ENCODE measurements at regions not wholly inside any gene's neighbourhood (a gene's known extent, or its start where the extent isn't known, plus 50 kb on each side); places are given as distances from the start of the nearest gene placed in this dataset.
"Not testable (repeated sequence)": the region's sequence is repeated elsewhere in the genome, so short reads cannot be mapped to it uniquely, and the experiment has no call there.

- DNase-seq (ENCODE audit: low spot score in 2 of 2) (no peak), ATAC-seq (no peak)
- no peak overlapping the region for H3K27ac Mint-ChIP-seq
- peaks cover 20 to 36% of the 10 kb centered on the region in 2 donors for H3K9me3 Mint-ChIP-seq
- H3K36me3 Mint-ChIP-seq: peaks cover 0 to 14% of the 10 kb centered on the region in 2 donors
These were observed 1038.1 kb downstream of the SUCLG1 start for GRCh38 chr2:83420993-83421392.

- H3K27ac Mint-ChIP-seq: no peak overlapping the region
- peaks cover 2 to 8% of the 10 kb centered on the region in 2 donors for H3K9me3 Mint-ChIP-seq
- H3K36me3 Mint-ChIP-seq: no peaks in the 10 kb centered on the region
- DNase-seq (ENCODE audit: low spot score in 2 of 2): no peak
- ATAC-seq: no peak
These were observed 1064.8 kb downstream of the SUCLG1 start for GRCh38 chr2:83394134-83394904.

- Mint-ChIP-seq H3K9me3 (peaks cover 4 to 5% of the 10 kb centered on the region in 2 donors), H3K27ac (no peak overlapping the region), H3K36me3 (no peaks in the 10 kb centered on the region)
- DNase-seq (ENCODE audit: low spot score in 2 of 2) (no peak), ATAC-seq (no peak)
These were observed 1070.3 kb downstream of the SUCLG1 start for GRCh38 chr2:83388804-83389203.

GRCh38 chr2:83386549-83386948 is 1072.5 kb downstream of the SUCLG1 start:
- ATAC-seq: no peak
- no peak for DNase-seq (ENCODE audit: low spot score in 2 of 2)
- no peaks in the 10 kb centered on the region for H3K36me3 Mint-ChIP-seq
- H3K9me3 Mint-ChIP-seq: peaks cover 10 to 11% of the 10 kb centered on the region in 2 donors
- H3K27ac Mint-ChIP-seq: no peak overlapping the region

GRCh38 chr2:83378921-83379320 is 1080.2 kb downstream of the SUCLG1 start:
- Mint-ChIP-seq H3K36me3 (no peaks in the 10 kb centered on the region), H3K9me3 (peaks cover 11 to 22% of the 10 kb centered on the region in 2 donors), H3K27ac (no peak overlapping the region)
- ATAC-seq (no peak), DNase-seq (ENCODE audit: low spot score in 2 of 2) (no peak)

- Mint-ChIP-seq H3K9me3 (peaks cover 10 to 19% of the 10 kb centered on the region in 2 donors), H3K36me3 (no peaks in the 10 kb centered on the region), H3K27ac (no peak overlapping the region)
- ATAC-seq (no peak), DNase-seq (ENCODE audit: low spot score in 2 of 2) (no peak)
These were observed 1082.3 kb downstream of the SUCLG1 start for GRCh38 chr2:83376731-83377130.

GRCh38 chr2:83370419-83370762 is 1088.7 kb downstream of the SUCLG1 start:
- ATAC-seq (no peak), DNase-seq (ENCODE audit: low spot score in 2 of 2) (no peak)
- H3K9me3 Mint-ChIP-seq: peaks cover 5 to 9% of the 10 kb centered on the region in 2 donors
- H3K27ac Mint-ChIP-seq: no peak overlapping the region
- H3K36me3 Mint-ChIP-seq: no peaks in the 10 kb centered on the region

- H3K36me3 Mint-ChIP-seq: no peaks in the 10 kb centered on the region
- H3K27ac Mint-ChIP-seq: no peak overlapping the region
- DNase-seq (ENCODE audit: low spot score in 2 of 2): no peak
- ATAC-seq: no peak
- peaks cover 5 to 9% of the 10 kb centered on the region in 2 donors for H3K9me3 Mint-ChIP-seq
These were observed 1089.3 kb downstream of the SUCLG1 start for GRCh38 chr2:83369601-83370418.

GRCh38 chr2:83368916-83369315 is 1090.2 kb downstream of the SUCLG1 start:
- Mint-ChIP-seq H3K36me3 (no peaks in the 10 kb centered on the region), H3K9me3 (peaks cover 5 to 9% of the 10 kb centered on the region in 2 donors), H3K27ac (no peak overlapping the region)
- DNase-seq (ENCODE audit: low spot score in 2 of 2) (no peak), ATAC-seq (no peak)

- H3K9me3 Mint-ChIP-seq: peaks cover 4 to 9% of the 10 kb centered on the region in 2 donors
- ATAC-seq (no peak), DNase-seq (ENCODE audit: low spot score in 2 of 2) (no peak)
- H3K27ac Mint-ChIP-seq: no peak overlapping the region
- H3K36me3 Mint-ChIP-seq: no peaks in the 10 kb centered on the region
These were observed 1090.6 kb downstream of the SUCLG1 start for GRCh38 chr2:83368461-83368860.

- ATAC-seq: no peak
- H3K9me3 Mint-ChIP-seq: peaks cover 8 to 10% of the 10 kb centered on the region in 2 donors
- H3K36me3 Mint-ChIP-seq: no peaks in the 10 kb centered on the region
- DNase-seq (ENCODE audit: low spot score in 2 of 2): no peak
- H3K27ac Mint-ChIP-seq: no peak overlapping the region
These were observed 1093.6 kb downstream of the SUCLG1 start for GRCh38 chr2:83365476-83365875.

- H3K27ac Mint-ChIP-seq: no peak overlapping the region
These were observed 1094.8 kb downstream of the SUCLG1 start for GRCh38 chr2:83364264-83364663.

GRCh38 chr2:83363138-83363537 is 1095.9 kb downstream of the SUCLG1 start:
- ATAC-seq; DNase-seq (ENCODE audit: low spot score in 2 of 2); H3K36me3 Mint-ChIP-seq; H3K27ac Mint-ChIP-seq; H3K9me3 Mint-ChIP-seq: not testable (repeated sequence)

More at GRCh38 chr2:83364264-83364663, 1094.8 kb downstream of the SUCLG1 start:
- no peak for ATAC-seq
- H3K36me3 Mint-ChIP-seq: no peaks in the 10 kb centered on the region
- no peak for DNase-seq (ENCODE audit: low spot score in 2 of 2)
- peaks cover 8 to 10% of the 10 kb centered on the region in 2 donors for H3K9me3 Mint-ChIP-seq

GRCh38 chr2:83359336-83359735 is 1099.7 kb downstream of the SUCLG1 start:
- peaks cover 5 to 8% of the 10 kb centered on the region in 2 donors for H3K9me3 Mint-ChIP-seq
- no peaks in the 10 kb centered on the region for H3K36me3 Mint-ChIP-seq
- H3K27ac Mint-ChIP-seq: no peak overlapping the region
- no peak for ATAC-seq
- no peak for DNase-seq (ENCODE audit: low spot score in 2 of 2)

- ATAC-seq (peak; percentile 72 to 76), DNase-seq (ENCODE audit: low spot score in 2 of 2) (no peak)
- Mint-ChIP-seq H3K27ac (no peak overlapping the region), H3K9me3 (peaks cover 11 to 13% of the 10 kb centered on the region in 2 donors), H3K36me3 (no peaks in the 10 kb centered on the region)
These were observed 1116.2 kb downstream of the SUCLG1 start for GRCh38 chr2:83342860-83343329.

GRCh38 chr2:83340424-83340823 is 1118.7 kb downstream of the SUCLG1 start:
- no peaks in the 10 kb centered on the region for H3K36me3 Mint-ChIP-seq
- H3K9me3 Mint-ChIP-seq: peaks cover 4 to 7% of the 10 kb centered on the region in 2 donors
- DNase-seq (ENCODE audit: low spot score in 2 of 2): no peak
- no peak overlapping the region for H3K27ac Mint-ChIP-seq
- ATAC-seq: peak in 1 of 2 donors; percentile 30

GRCh38 chr2:83339942-83340341 is 1119.1 kb downstream of the SUCLG1 start:
- peak overlapping the region in 1 of 2 donors; percentile 9 for H3K27ac Mint-ChIP-seq
- DNase-seq (ENCODE audit: low spot score in 2 of 2): peak in 1 of 2 donors; percentile 1
- H3K9me3 Mint-ChIP-seq, H3K36me3 Mint-ChIP-seq: not testable (repeated sequence)
- ATAC-seq: peak; percentile 31 to 46

Measured in activated naive CD4-positive, alpha-beta T cell treated with anti-CD3 and anti-CD28 coated beads, Interleukin-2, amount 50 U/mL, for 72 hours (primary cell).